AG04450 (cell line): ENCODE measurements at regions not wholly inside any gene's neighbourhood (a gene's known extent, or its start where the extent isn't known, plus 50 kb on each side); places are given as distances from the start of the nearest gene placed in this dataset.

Experiments
- CTCF ChIA-PET: fragments of 300-600, 350-600 bp; formaldehyde crosslinking; extraction: SDS; loops from one replicate; lab custom pipeline; 2022; ENCODE audit warnings: antibody characterized with exemption, inconsistent platforms; lab: Charles Lee
- POLR2A ChIA-PET: fragments of 350-600 bp; formaldehyde crosslinking; extraction: SDS; loops from one replicate; lab custom pipeline; 2021; ENCODE audit warnings: antibody characterized with exemption, inconsistent platforms; lab: Yijun Ruan, JAX
- DNase-seq: peaks from one replicate; pipeline ENCODE4 v3.0.0-alpha.2; 2011; ENCODE audit warnings: low read depth, low spot score
- H3K27ac ChIP-seq: one replicate; pipeline ENCODE4 v1.5.1; 2012; ENCODE audit warnings: low read depth, low read length, control low read depth
- H3K27me3 ChIP-seq: one replicate; pipeline ENCODE4 v1.6.0; 2012; ENCODE audit warnings: low read length; ENCODE audit not compliant: control insufficient read depth, insufficient read depth
- H3K4me3 ChIP-seq: 2 replicates; pipeline ENCODE4 v1.5.1; 2011; ENCODE audit warnings: mild to moderate bottlenecking, low read depth, low read length, control low read depth
- H3K9me3 ChIP-seq: 2 replicates; pipeline ENCODE4 v1.5.1; 2012; ENCODE audit warnings: low read length; ENCODE audit not compliant: control insufficient read depth, insufficient read depth
- TF ChIP-seq, protein P1 (sequence below): IDR thresholded peaks from 2 replicates; pipeline ENCODE4 v1.5.1; 2011; ENCODE audit warnings: low read depth, low read length, control low read depth, inconsistent platforms

DNA sequence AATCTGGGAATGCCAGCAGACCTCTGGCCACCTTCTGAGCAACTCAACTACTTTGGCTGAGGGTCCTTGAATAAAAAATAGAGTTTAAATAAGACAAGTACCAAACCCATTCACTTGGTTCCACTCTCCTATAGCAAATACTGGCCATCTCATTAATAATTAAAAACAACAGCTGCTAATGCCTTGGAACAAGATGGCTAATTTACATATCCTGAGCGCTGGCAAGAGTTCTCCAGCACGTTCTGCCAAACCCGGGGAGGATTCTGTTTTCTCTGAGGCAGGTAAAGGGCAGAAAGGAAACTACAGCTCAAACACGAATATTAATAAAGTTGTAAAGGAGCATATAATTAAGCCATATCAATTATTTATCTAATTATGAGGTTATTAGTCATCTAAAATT is 1123.7 kb downstream of the TDRD15 start:
- ChIA-PET CTCF (no interaction called here), POLR2A (no interaction called here)
- no peak overlapping the region for H3K4me3 ChIP-seq
- no peak for DNase-seq
- no peak overlapping the region for H3K27ac ChIP-seq
- H3K9me3 ChIP-seq, result no peaks in the 10 kb centered on the region
- no peaks in the 10 kb centered on the region for H3K27me3 ChIP-seq
- TF ChIP-seq, protein P1, sequence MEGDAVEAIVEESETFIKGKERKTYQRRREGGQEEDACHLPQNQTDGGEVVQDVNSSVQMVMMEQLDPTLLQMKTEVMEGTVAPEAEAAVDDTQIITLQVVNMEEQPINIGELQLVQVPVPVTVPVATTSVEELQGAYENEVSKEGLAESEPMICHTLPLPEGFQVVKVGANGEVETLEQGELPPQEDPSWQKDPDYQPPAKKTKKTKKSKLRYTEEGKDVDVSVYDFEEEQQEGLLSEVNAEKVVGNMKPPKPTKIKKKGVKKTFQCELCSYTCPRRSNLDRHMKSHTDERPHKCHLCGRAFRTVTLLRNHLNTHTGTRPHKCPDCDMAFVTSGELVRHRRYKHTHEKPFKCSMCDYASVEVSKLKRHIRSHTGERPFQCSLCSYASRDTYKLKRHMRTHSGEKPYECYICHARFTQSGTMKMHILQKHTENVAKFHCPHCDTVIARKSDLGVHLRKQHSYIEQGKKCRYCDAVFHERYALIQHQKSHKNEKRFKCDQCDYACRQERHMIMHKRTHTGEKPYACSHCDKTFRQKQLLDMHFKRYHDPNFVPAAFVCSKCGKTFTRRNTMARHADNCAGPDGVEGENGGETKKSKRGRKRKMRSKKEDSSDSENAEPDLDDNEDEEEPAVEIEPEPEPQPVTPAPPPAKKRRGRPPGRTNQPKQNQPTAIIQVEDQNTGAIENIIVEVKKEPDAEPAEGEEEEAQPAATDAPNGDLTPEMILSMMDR, result no peak

DNA sequence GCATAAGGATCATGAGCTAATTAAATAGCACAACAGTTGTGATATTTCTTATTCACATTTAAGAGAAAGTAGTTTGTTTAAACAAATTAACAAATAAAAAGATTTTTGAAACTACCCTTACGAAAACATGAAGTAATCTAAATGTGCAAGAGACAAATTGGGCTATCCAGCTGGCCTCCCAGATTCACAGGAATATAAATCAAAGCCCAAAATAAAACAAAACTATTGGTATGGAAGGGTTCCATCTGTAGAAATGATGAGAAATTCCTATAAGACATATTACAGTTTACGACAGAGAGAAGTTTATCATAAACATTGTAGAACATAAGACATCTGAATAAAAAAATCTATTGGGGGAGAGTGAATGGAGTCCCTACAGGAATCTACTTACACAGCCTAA is 1125.1 kb downstream of the TDRD15 start:
- H3K27ac ChIP-seq, result no peak overlapping the region
- CTCF ChIA-PET, result no interaction called here
- H3K4me3 ChIP-seq, result no peak overlapping the region
- DNase-seq, result no peak
- H3K9me3 ChIP-seq, result no peaks in the 10 kb centered on the region
- TF ChIP-seq, protein P1, result no peak
- POLR2A ChIA-PET, result no interaction called here
- no peaks in the 10 kb centered on the region for H3K27me3 ChIP-seq

DNA sequence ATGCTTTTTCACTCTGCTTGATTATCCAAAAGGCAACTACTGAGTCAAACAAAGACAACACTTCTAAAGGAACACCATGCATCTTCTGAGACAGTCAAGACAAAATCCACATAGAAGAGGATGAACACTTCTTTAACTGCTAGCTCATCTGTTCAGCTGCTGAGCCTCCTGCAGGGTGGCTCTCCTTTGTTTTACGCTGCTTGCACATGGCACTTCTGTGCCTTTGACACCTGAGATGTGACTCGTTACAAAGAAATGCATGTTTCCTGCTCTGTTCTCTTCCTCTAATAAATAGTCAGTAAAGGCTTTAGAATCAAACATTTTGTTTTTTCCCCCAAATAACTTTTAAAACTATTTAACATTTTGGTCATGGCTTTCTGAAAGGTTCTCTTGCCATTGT is 1129.4 kb downstream of the TDRD15 start:
- ChIA-PET POLR2A (no interaction called here), CTCF (interaction anchor here (0.5 kb wide), 1 partner anchor 72 kb away, joined by 3 read pairs; no protein-coding TSS in a partner anchor)
- DNase-seq, result no peak
- TF ChIP-seq, protein P1, result no peak
- Histone ChIP-seq H3K9me3 (no peaks in the 10 kb centered on the region), H3K4me3 (no peak overlapping the region), H3K27ac (no peak overlapping the region), H3K27me3 (no peaks in the 10 kb centered on the region)

DNA sequence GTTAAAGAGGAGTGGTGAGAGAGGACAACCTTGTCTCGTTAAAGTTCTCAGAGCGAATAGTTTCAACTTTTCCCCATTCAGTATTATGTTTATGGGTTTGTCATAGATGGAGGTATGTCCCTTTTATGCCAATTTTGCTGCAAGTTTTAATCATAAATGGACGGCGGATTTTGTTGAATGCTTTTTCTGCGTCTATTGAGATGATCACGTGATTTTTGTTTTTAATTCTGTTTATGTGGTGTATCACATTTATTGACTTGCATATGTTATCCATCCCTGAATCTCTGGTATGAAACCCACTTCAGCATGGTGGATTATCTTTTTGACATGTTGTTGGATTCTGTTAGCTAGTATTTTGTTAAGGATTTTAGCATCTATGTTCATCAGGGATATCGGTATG is 1123.8 kb upstream of the KLHL29 start:
- no peaks in the 10 kb centered on the region for H3K27me3 ChIP-seq
- TF ChIP-seq, protein P1, result no peak
- no peak for DNase-seq
- ChIA-PET POLR2A (no interaction called here), CTCF (no interaction called here)
- no peak overlapping the region for H3K4me3 ChIP-seq
- H3K27ac ChIP-seq, result no peak overlapping the region
- no peaks in the 10 kb centered on the region for H3K9me3 ChIP-seq

DNA sequence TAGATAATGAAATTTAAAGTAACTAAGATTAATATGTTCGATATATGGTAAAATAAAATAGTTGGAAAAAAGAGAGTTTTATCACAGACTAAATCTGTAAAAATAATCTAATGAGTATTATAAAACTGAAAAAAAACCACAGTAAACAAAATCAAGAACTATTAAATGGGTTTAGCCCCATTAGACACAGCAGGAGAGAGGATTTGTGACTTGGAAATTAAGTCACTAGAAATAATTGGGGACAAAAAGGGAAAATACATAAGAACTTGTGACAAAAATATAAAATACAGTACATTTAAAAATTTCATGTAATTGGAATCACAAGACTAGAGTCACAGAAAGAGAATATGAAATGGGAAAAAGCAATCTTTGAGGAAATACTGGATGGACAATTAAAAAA is 1114.6 kb upstream of the KLHL29 start:
- DNase-seq, result no peak
- no peak overlapping the region for H3K4me3 ChIP-seq
- CTCF ChIA-PET, result no interaction called here
- TF ChIP-seq, protein P1, result no peak
- POLR2A ChIA-PET, result no interaction called here
- no peaks in the 10 kb centered on the region for H3K27me3 ChIP-seq
- H3K27ac ChIP-seq, result no peak overlapping the region
- H3K9me3 ChIP-seq, result no peaks in the 10 kb centered on the region
